CD4-positive, alpha-beta T cell treated with Interferon gamma for 1 hour (primary cell): ENCODE measurements at regions not wholly inside any gene's neighbourhood (a gene's known extent, or its start where the extent isn't known, plus 50 kb on each side); places are given as distances from the start of the nearest gene placed in this dataset.
"Not testable (repeated sequence)": the region's sequence is repeated elsewhere in the genome, so short reads cannot be mapped to it uniquely, and the experiment has no call there.

Experiments used
- DNase-seq: peaks from one replicate; pipeline ENCODE4 v3.0.0-alpha.2; 2020

- DNase-seq = no peak
Observed at GRCh38 chr18:43826215-43826614, 548.9 kb upstream of the SYT4 start.

- DNase-seq = no peak
Observed at GRCh38 chr18:43827311-43827710, 550.0 kb upstream of the SYT4 start.

DNA sequence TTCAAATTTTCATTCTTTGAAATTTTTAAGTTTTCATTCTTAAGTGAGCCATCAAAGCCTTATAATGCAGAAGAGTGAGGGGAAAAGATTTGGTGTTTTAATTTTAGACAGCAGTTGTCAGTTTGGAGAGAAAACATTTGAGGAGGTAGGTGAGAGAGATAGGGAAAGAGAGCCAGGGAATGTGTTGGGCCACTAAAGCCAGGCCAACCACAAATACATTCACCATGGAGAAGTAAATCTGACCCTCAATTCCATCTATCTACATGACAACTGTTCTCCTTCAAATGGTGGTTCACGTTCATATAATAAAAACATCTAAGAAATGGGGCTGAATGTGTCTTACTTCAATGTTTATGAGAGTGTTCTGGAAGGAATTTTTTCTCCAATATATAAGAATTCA, 553.0 kb upstream of the SYT4 start:
- DNase-seq = no peak

GRCh38 chr18:43830947-43831346, 553.7 kb upstream of the SYT4 start:
- no peak for DNase-seq

GRCh38 chr18:43846299-43846698, 569.0 kb upstream of the SYT4 start:
- no peak for DNase-seq

DNA sequence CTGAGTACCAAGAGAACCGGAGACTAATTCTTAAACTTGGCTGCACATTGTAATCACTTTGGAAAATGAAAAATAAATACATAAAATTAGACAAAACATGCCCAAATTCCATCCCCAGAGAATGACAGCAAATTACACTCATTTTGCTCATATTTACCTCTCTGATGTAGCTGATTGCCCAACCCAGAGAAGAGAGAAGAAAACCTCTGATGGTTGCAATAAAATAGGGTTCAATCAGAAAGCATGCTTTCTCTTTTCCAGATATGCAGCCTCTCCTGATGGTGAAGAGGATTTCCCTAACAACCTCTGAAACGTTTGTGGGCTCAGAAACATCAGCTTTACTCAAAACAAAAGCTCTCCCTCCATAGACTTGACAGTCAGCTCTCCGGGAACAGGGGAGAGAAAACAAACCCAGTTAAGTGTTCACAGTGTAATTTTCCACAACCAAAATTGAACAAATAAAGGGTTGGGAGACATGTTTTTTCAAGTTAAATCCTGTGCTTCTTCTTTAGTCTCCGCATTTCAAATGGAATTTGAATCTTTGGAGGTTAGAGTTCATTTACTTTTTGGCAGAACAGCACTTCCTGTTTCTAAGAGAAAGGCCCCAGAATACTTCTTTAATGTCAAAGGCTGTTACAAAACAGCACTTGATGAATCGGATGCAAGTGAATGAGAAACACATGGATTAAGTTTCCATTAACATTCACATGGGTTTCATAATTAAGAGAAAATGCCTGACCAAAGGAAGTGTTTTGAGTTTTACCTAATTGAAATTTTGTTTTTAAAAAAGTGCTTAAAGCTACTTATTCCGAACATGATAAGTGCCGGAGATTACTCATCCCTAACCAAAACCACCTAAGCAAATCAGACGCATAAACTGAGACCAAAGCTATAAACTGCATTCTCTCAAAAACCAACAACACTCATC, 570.1 kb upstream of the SYT4 start:
- DNase-seq = no peak

- not testable (repeated sequence) for DNase-seq
Observed at GRCh38 chr18:43849831-43850230, 572.5 kb upstream of the SYT4 start.

- no peak for DNase-seq
Observed at GRCh38 chr18:43855376-43855775, 578.1 kb upstream of the SYT4 start.

- no peak for DNase-seq
Observed at GRCh38 chr18:43863180-43863579, 585.9 kb upstream of the SYT4 start.

GRCh38 chr18:43866696-43867095, 589.4 kb upstream of the SYT4 start:
- DNase-seq = no peak

DNA sequence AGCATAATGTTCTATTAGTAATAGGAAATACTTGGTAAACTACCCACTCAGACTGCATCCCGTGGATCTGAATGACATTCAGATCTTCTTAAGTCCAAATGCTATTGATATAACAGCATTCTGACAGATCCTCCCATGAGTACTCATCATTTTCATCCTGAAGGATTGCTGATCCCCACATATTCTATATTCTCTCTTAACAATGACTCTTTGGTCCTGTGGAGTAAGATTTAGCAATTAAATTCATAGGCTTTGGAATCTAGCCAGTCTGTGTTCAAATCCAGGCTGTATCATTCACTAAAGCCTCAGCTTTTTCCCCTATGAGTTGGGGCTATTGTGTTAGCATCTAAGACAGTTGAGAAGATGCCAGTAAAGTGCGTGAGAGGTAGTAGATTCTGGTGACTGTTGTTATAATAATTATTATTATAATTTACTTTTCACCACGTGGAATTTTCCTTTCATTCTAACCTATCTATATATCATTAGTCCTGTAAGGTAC, 591.3 kb upstream of the SYT4 start:
- DNase-seq = no peak

DNA sequence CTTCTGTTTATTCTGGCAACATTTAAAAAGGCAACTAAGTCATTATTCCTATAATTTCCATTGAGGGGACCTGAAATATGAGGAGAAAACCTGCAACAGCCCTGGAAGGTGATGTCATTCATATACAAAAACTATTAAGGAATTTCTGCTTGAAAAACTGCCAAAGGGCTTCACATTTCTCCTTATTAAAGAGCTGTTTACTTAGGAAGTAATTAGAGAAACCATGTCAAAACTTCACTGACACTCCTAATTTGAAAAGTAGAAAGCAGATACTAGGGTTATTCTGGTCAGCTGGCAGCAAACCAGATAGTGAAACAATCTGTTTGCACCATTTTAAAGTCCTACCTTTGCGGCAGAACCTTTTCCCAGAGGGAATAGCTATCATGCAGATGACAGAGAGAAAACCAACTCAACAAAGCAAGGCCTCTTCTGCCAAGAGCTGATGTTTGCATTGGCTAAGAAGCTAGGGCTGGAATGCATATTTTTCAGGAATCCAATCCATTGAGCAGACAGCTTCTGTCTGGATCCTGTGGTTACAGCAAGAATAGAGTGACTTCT, 592.2 kb upstream of the SYT4 start:
- no peak for DNase-seq

DNA sequence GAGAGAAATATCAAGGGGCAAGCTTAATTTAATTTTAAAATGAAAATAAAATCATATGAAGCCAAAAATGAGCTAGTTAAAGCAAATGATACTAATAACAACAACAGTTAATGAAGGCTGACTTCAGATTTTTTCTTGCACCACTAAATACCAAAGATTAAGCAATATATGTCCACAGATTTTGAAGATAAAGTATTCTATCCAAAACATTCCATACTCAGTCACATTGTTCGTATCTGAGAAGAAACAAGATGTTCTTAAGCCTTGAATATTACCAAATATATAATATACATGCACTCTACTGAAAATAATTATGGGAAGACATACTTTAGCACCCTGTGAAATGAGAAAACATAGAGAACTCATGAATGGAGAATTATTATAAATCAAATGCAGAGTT, 593.3 kb upstream of the SYT4 start:
- DNase-seq = no peak

DNA sequence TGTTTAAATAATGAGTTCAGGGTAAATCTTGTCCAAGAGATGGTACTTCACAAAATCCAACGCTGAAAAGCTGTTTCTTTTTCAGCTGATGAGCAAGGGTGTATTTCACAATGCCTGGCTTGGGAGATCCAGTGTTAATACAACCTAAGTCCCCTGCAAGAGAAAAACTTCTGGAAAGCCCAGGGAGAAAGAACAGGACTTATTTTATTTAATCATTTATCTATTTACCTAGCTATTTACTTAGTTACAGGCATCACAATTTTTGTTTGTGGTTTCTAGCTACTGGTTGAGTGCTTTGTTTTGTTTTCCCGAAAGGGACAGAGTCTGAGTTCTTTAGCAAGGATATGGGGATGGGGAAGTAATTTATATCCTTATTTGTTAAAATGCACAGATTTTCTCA, 598.2 kb upstream of the SYT4 start:
- no peak for DNase-seq

GRCh38 chr18:43876286-43876685, 599.0 kb upstream of the SYT4 start:
- no peak for DNase-seq

- no peak for DNase-seq
Observed at GRCh38 chr18:43876748-43877147, 599.5 kb upstream of the SYT4 start.

GRCh38 chr18:43877616-43878321, 600.5 kb upstream of the SYT4 start:
- no peak for DNase-seq

- DNase-seq = no peak
Observed at GRCh38 chr18:43879415-43879814, 602.1 kb upstream of the SYT4 start.

- DNase-seq = no peak
Observed at GRCh38 chr18:43882358-43883055, 605.2 kb upstream of the SYT4 start.

DNA sequence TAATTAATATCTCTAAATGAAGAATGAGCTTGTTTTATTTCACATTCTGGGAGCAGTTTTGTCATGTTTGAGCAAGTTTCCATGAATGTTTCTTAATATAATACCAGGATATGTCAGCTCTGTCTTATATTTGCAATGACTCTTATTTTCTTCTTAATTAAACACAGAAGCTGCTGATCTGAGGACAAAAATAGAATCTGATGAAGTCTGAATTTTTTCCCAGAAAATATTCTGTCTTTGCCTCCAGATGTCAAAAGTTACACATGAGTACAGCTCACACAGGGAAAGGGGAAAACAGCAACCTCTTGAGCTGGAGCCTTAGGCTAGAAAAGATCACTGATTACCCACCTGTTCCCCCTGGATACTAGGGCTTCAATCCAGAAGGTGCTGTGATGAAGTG, 606.6 kb upstream of the SYT4 start:
- DNase-seq = no peak

DNA sequence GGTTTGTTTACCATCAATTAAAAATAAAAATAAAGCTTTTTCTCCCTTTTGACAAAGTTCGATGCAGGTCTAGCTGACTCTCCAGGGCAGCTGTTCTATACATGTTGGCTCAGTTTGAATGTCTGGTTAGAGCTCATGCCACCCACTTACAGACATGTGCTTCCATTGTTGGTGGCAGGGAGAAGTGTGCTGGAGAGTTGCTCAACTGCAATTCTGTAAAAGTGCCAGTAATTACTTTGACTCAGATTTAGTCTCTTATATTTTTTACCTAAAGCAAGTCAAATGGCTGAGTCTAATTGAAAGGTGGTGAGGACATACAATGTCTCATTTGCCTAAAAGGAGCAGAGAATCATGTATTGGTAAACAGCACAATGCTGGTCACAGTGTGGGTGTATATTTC, 609.1 kb upstream of the SYT4 start:
- DNase-seq = no peak

- DNase-seq = no peak
Observed at GRCh38 chr18:43887491-43887890, 610.2 kb upstream of the SYT4 start.

GRCh38 chr18:43888598-43888997, 611.3 kb upstream of the SYT4 start:
- DNase-seq = no peak
